ENCODE measurements at regions not wholly inside any gene's neighbourhood (a gene's known extent, or its start where the extent isn't known, plus 50 kb on each side); places are given as distances from the start of the nearest gene placed in this dataset.

GRCh38 chr16:5595849-5596248 lies 498.3 kb upstream of the EEF2KMT start:
- Histone ChIP-seq H3K36me3 (ENCODE audit: control insufficient read depth in 2 of 2, extremely low read depth in 1 of 2, insufficient read depth in 2 of 2, low read length in 2 of 2) (no peaks in the 10 kb centered on the region), H2AFZ (ENCODE audit: low read depth, low read length) (no peak overlapping the region), H3K9me3 (replicated peaks; ENCODE audit: control insufficient read depth, insufficient read depth, low read length) (peaks cover 2% of the 10 kb centered on the region), H3K9ac (replicated peaks; ENCODE audit: extremely low read depth, insufficient read depth, low read length) (no peak overlapping the region), H3K4me2 (ENCODE audit: insufficient read depth, low read length) (no peak overlapping the region), H3K27me3 (ENCODE audit: control insufficient read depth in 2 of 2, insufficient read depth in 2 of 2, low read length in 2 of 2) (no peaks in the 10 kb centered on the region), H3K27ac (ENCODE audit: insufficient read depth, low read depth, low read length) (no peak overlapping the region), H3K9me1 (replicated peaks; ENCODE audit: control insufficient read depth, extremely low read depth, insufficient read depth, low read length) (no peaks in the 10 kb centered on the region), H3K4me3 (replicated peaks in 1 of 3; ENCODE audit: insufficient read depth in 1 of 3, low read depth in 1 of 3, low read length in 3 of 3) (no peak overlapping the region), H3K79me2 (ENCODE audit: control insufficient read depth, insufficient read depth, low read length) (no peaks in the 10 kb centered on the region), H3K4me1 (ENCODE audit: control insufficient read depth, extremely low read depth, insufficient read depth, low read length) (no peaks in the 10 kb centered on the region), H4K20me1 (replicated peaks; ENCODE audit: control insufficient read depth, extremely low read depth, insufficient read depth, low read length) (no peaks in the 10 kb centered on the region)
- no TSS peak for BruUV-seq (replicated peaks)
- TF ChIP-seq FOS (IDR thresholded peaks at IDR 0.05; ENCODE audit: borderline replicate concordance, insufficient read depth, low read length) (no peak), JUN (IDR thresholded peaks at IDR 0.05; ENCODE audit: borderline replicate concordance, insufficient read depth, insufficient read length, low read depth) (no peak), POLR2A (IDR thresholded peaks at IDR 0.05; ENCODE audit: low read depth, low read length) (no peak), MAX (IDR thresholded peaks at IDR 0.05; ENCODE audit: insufficient read depth, insufficient read length) (no peak), POLR2AphosphoS5 (IDR thresholded peaks at IDR 0.05; ENCODE audit: insufficient read depth, low read depth, low read length) (no peak), MYC (IDR thresholded peaks at IDR 0.05; ENCODE audit: low read depth, low read length) (no peak), EZH2 (IDR thresholded peaks at IDR 0.05; ENCODE audit: borderline replicate concordance, low read depth, low read length, severe bottlenecking) (no peak), GATA2 (IDR thresholded peaks at IDR 0.05; ENCODE audit: insufficient read depth, insufficient read length, low read depth, low read length) (no peak)
- TF ChIP-seq, protein P1, sequence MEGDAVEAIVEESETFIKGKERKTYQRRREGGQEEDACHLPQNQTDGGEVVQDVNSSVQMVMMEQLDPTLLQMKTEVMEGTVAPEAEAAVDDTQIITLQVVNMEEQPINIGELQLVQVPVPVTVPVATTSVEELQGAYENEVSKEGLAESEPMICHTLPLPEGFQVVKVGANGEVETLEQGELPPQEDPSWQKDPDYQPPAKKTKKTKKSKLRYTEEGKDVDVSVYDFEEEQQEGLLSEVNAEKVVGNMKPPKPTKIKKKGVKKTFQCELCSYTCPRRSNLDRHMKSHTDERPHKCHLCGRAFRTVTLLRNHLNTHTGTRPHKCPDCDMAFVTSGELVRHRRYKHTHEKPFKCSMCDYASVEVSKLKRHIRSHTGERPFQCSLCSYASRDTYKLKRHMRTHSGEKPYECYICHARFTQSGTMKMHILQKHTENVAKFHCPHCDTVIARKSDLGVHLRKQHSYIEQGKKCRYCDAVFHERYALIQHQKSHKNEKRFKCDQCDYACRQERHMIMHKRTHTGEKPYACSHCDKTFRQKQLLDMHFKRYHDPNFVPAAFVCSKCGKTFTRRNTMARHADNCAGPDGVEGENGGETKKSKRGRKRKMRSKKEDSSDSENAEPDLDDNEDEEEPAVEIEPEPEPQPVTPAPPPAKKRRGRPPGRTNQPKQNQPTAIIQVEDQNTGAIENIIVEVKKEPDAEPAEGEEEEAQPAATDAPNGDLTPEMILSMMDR (IDR thresholded peaks at IDR 0.05; ENCODE audit: extremely low read depth in 1 of 2, insufficient read depth in 1 of 2, low read depth in 1 of 2, low read length in 2 of 2), result no peak
- dilution Hi-C loops (cut with MboI; ENCODE audit: extremely low pct_ligation_motif_present, low sequenced_read_pairs), result no loop called here
- intact Hi-C loops (cut with micrococcal nuclease), result no loop called here
- POLR2A ChIA-PET, result no interaction called here
- no peak for DNase-seq (ENCODE audit: low read depth, low spot score)
- no peak for FAIRE-seq
- CTCF ChIA-PET, result no interaction called here
